Pancreas (tissue), 10 donors: ENCODE measurements at regions not wholly inside any gene's neighbourhood (a gene's known extent, or its start where the extent isn't known, plus 50 kb on each side); places are given as distances from the start of the nearest gene placed in this dataset.

Experiments
- ATAC-seq, 4 donors: fragments of 200-7000 bp; cut with Tn5 transposase; one replicate each; pipeline versions ENCODE4 v1.8.0 to v1.9.1; 2020; ENCODE audit warnings: mild to moderate bottlenecking in 4 of 4, moderate library complexity in 4 of 4
- DNase-seq, 6 donors: peaks; one replicate each; pipeline ENCODE4 v3.0.0-alpha.2; 2020
- FAIRE-seq: peaks from 2 replicates; lab custom pipeline; 2012; peaks lifted over from hg19 to GRCh38; lab: Jason Lieb, UNC
- H3K27ac ChIP-seq, 4 donors: fragments of 200-600 bp; sonication (generic); 1 replicate in 3 of 4; 2 replicates in 1 of 4; pipeline versions ENCODE4 v1.5.0 to v1.8.0; 2020
- H3K27me3 ChIP-seq, 4 donors: fragments of 200-600 bp; one replicate each; pipeline ENCODE4 v1.8.0; 2021
- H3K36me3 ChIP-seq, 3 donors: fragments of 200-600 bp; sonication (generic) in 1 of 3; one replicate each; pipeline versions ENCODE4 v1.5.0 to v1.8.0; 2020 to 2021
- H3K4me1 ChIP-seq, 3 donors: fragments of 200-600 bp; one replicate each; pipeline ENCODE4 v1.8.0; 2021
- H3K4me3 ChIP-seq, 4 donors: fragments of 200-600 bp; sonication (generic) in 2 of 4; one replicate each; pipeline versions ENCODE4 v1.5.0 to v1.8.0; 2020 to 2021
- H3K9me3 ChIP-seq, 4 donors: fragments of 200-600 bp; one replicate each; pipeline ENCODE4 v1.8.0; 2021
- WGBS, 2 donors: extraction: QIAGEN DNeasy Blood & Tissue Kit; methylation state at CpG; one replicate each; pipeline ENCODE4 v1.1.7; 2013; 5-methylcytosine and 5-hydroxymethylcytosine counted together
- intact Hi-C, 3 donors: fragments of 100-400 bp; cut with DNase I; formaldehyde crosslinking; loops; one replicate each; pipeline versions ENCODE4 v1.11.1 to v1.14.2; 2022
- TF ChIP-seq, protein P1 (sequence below), 4 donors: fragments of 200-600 bp; sonication (generic) in 3 of 4; IDR thresholded peaks; one replicate each; pipeline versions ENCODE4 v1.5.0 to v1.8.0; 2021; ENCODE audit warnings: antibody characterized with exemption in 4 of 4
- donor health status: healthy with polysubstance abuse.
- donor health status: DM: no; HTN: no; CAD: no; lungs with moderate emphysema.
- donor health status: DM: no; HTN: no; CAD: no.
- donor health status: control.
- donor health status: control.
- donor health status: Bipolar disorder and iron deficiency.
- donor health status: DM: yes; HTN: yes; CAD: no.
- donor health status: DM: no; HTN: no; CAD: no.
- donor health status: DM: no; HTN: no; CAD: no.
- donor health status: DM: yes; HTN: yes; CAD: no.

GRCh38 chr10:25851548-25851947 lies 82.5 kb upstream of the MYO3A start:
- Histone ChIP-seq H3K9me3 (no peaks in the 10 kb centered on the region), H3K27me3 (no peaks in the 10 kb centered on the region), H3K27ac (no peak overlapping the region), H3K36me3 (no peaks in the 10 kb centered on the region), H3K4me3 (no peak overlapping the region), H3K4me1 (no peaks in the 10 kb centered on the region)
- intact Hi-C loops: no loop called here
- ATAC-seq (no peak), FAIRE-seq (no peak), DNase-seq (no peak)
- TF ChIP-seq, protein P1, sequence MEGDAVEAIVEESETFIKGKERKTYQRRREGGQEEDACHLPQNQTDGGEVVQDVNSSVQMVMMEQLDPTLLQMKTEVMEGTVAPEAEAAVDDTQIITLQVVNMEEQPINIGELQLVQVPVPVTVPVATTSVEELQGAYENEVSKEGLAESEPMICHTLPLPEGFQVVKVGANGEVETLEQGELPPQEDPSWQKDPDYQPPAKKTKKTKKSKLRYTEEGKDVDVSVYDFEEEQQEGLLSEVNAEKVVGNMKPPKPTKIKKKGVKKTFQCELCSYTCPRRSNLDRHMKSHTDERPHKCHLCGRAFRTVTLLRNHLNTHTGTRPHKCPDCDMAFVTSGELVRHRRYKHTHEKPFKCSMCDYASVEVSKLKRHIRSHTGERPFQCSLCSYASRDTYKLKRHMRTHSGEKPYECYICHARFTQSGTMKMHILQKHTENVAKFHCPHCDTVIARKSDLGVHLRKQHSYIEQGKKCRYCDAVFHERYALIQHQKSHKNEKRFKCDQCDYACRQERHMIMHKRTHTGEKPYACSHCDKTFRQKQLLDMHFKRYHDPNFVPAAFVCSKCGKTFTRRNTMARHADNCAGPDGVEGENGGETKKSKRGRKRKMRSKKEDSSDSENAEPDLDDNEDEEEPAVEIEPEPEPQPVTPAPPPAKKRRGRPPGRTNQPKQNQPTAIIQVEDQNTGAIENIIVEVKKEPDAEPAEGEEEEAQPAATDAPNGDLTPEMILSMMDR (IDR thresholded peaks at IDR 0.05): no peak
- 51 to 59% methylated on average over 7 of the region's 7 CpGs for WGBS, 2 donors

GRCh38 chr10:25852364-25852941 lies 81.6 kb upstream of the MYO3A start:
- H3K27ac ChIP-seq: no peak overlapping the region
- WGBS, 2 donors: 52 to 55% methylated on average over 8 of the region's 8 CpGs
- TF ChIP-seq, protein P1 (IDR thresholded peaks at IDR 0.05): no peak
- no peaks in the 10 kb centered on the region for H3K9me3 ChIP-seq
- DNase-seq (no peak), FAIRE-seq (no peak), ATAC-seq (no peak)
- intact Hi-C loops: no loop called here
- H3K27me3 ChIP-seq: no peaks in the 10 kb centered on the region
- H3K4me1 ChIP-seq: no peaks in the 10 kb centered on the region
- no peaks in the 10 kb centered on the region for H3K36me3 ChIP-seq
- H3K4me3 ChIP-seq: no peak overlapping the region

- WGBS, 2 donors: 59 to 63% methylated on average over 3 of the region's 3 CpGs
- no peak for FAIRE-seq
- ATAC-seq: no peak
- intact Hi-C loops: no loop called here
- TF ChIP-seq, protein P1 (IDR thresholded peaks at IDR 0.05): no peak
- Histone ChIP-seq H3K4me3 (no peak overlapping the region), H3K36me3 (no peaks in the 10 kb centered on the region), H3K9me3 (no peaks in the 10 kb centered on the region), H3K27me3 (no peaks in the 10 kb centered on the region), H3K27ac (no peak overlapping the region), H3K4me1 (no peaks in the 10 kb centered on the region)
- DNase-seq: no peak
These were observed 76.0 kb upstream of the MYO3A start for GRCh38 chr10:25858076-25858475.

GRCh38 chr10:25865267-25865666 lies 68.8 kb upstream of the MYO3A start:
- Histone ChIP-seq H3K9me3 (no peaks in the 10 kb centered on the region), H3K4me1 (no peaks in the 10 kb centered on the region), H3K27me3 (no peaks in the 10 kb centered on the region), H3K4me3 (no peak overlapping the region), H3K27ac (no peak overlapping the region), H3K36me3 (no peaks in the 10 kb centered on the region)
- TF ChIP-seq, protein P1 (IDR thresholded peaks at IDR 0.05): no peak
- intact Hi-C loops: no loop called here
- DNase-seq: no peak
- peak in 2 of 4 donors; percentile 63 for ATAC-seq
- FAIRE-seq: no peak

DNA sequence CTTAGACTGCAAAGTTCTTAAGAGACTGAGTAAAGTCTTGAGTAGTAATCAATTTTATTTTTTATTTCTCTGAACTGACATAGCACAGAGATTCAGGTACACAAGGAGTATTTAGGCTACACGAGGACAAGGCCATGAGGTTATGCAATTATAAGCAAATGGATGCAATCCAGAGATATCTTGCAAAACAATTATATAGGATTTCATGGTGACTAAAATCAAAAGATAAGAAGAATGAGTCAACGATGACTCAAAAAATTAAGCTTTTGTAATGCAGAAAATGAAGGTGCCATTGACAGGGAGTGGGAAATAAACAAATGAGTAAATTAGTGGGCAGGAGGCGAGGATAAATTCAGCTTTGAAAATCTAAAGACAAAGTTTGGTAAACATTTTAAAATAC lies 66.7 kb upstream of the MYO3A start:
- WGBS, 2 donors: 50 to 57% methylated on average over 3 of the region's 3 CpGs
- no peaks in the 10 kb centered on the region for H3K4me1 ChIP-seq
- no peak overlapping the region for H3K27ac ChIP-seq
- ATAC-seq (no peak), DNase-seq (no peak), FAIRE-seq (no peak)
- no peaks in the 10 kb centered on the region for H3K36me3 ChIP-seq
- intact Hi-C loops: no loop called here
- no peaks in the 10 kb centered on the region for H3K27me3 ChIP-seq
- H3K4me3 ChIP-seq: no peak overlapping the region
- H3K9me3 ChIP-seq: no peaks in the 10 kb centered on the region
- TF ChIP-seq, protein P1 (IDR thresholded peaks at IDR 0.05): no peak
